ENCODE measurements at regions not wholly inside any gene's neighbourhood (a gene's known extent, or its start where the extent isn't known, plus 50 kb on each side); places are given as distances from the start of the nearest gene placed in this dataset.

GRCh38 chr13:83515268-83516015 lies 366.8 kb downstream of the SLITRK1 start:
- no peak for ATAC-seq
- 77% methylated on average over 1 of the region's 1 CpG for WGBS (ENCODE audit: insufficient coverage, insufficient replicate concordance, low lambda C conversion rate, missing lambda C conversion rate)
- Histone ChIP-seq H3K27me3 (replicated peaks in 1 of 2; ENCODE audit: control insufficient read depth in 2 of 2, insufficient read depth in 2 of 2, low read length in 1 of 2) (no peaks in the 10 kb centered on the region), H3K27ac (ENCODE audit: control insufficient read depth, insufficient read depth) (no peak overlapping the region), H3K4me1 (ENCODE audit: control insufficient read depth, insufficient read depth, low read length) (no peaks in the 10 kb centered on the region), H3K4me2 (ENCODE audit: control insufficient read depth, insufficient read depth) (no peak overlapping the region), H4K20me1 (ENCODE audit: control insufficient read depth, insufficient read depth) (no peaks in the 10 kb centered on the region), H2AFZ (ENCODE audit: control insufficient read depth, low read depth, low read length) (no peak overlapping the region), H3K36me3 (ENCODE audit: control insufficient read depth in 2 of 2, insufficient read depth in 2 of 2, low read length in 1 of 2) (no peaks in the 10 kb centered on the region), H3K4me3 (no peak overlapping the region), H3K9me3 (replicated peaks; ENCODE audit: control insufficient read depth, insufficient read depth, low read length) (no peaks in the 10 kb centered on the region), H3K79me2 (ENCODE audit: control insufficient read depth, insufficient read depth, low read length) (no peaks in the 10 kb centered on the region), H3K9ac (ENCODE audit: control insufficient read depth, insufficient read depth, low read length) (no peak overlapping the region)
- BruUV-seq (replicated peaks), result no TSS peak
- in situ Hi-C loops (cut with MboI) (no loop called here), intact Hi-C loops (cut with micrococcal nuclease; ENCODE audit: unreplicated experiment) (no loop called here)
- ChIA-PET SMC1A (ENCODE audit: uncharacterized antibody, unreplicated experiment) (interaction anchor here (0.6 kb wide), 1 partner anchor 27 kb away, joined by 3 read pairs; no protein-coding TSS in a partner anchor), POLR2A (no interaction called here), RAD21 (ENCODE audit: unreplicated experiment) (no interaction called here), CTCF (no interaction called here)
- FAIRE-seq, result no peak
- DNase-seq (ENCODE audit: low read depth, low spot score), result no peak
- no peak for TF ChIP-seq SMAD1 (IDR thresholded peaks at IDR 0.05; ENCODE audit: low read depth, partially characterized antibody)
- no peak for TF ChIP-seq RUNX3 (IDR thresholded peaks at IDR 0.05; ENCODE audit: low read length)
- no peak for TF ChIP-seq ZSCAN29 (IDR thresholded peaks at IDR 0.05)
- TF ChIP-seq ELK1 (IDR thresholded peaks at IDR 0.05; ENCODE audit: low read depth, low read length), result no peak
- no peak for TF ChIP-seq BRCA1 (IDR thresholded peaks at IDR 0.05; ENCODE audit: low read depth, low read length)
- TF ChIP-seq RBBP5 (conservative IDR thresholded peaks at IDR 0.05), result no peak
- TF ChIP-seq USF1 (IDR thresholded peaks at IDR 0.05; ENCODE audit: borderline replicate concordance, extremely low read length, insufficient read depth, low read depth, low read length), result no peak
- no peak for TF ChIP-seq IRF3 (IDR thresholded peaks at IDR 0.05)
- no peak for TF ChIP-seq HDGF (IDR thresholded peaks at IDR 0.05)
- no peak for TF ChIP-seq USF2 (IDR thresholded peaks at IDR 0.05; ENCODE audit: borderline replicate concordance, low read depth, low read length)
- TF ChIP-seq IRF5 (IDR thresholded peaks at IDR 0.05; ENCODE audit: borderline replicate concordance), result no peak
- TF ChIP-seq NR2F1 (conservative IDR thresholded peaks at IDR 0.05), result no peak
- no peak for TF ChIP-seq NFXL1 (IDR thresholded peaks at IDR 0.05; ENCODE audit: borderline replicate concordance)
- no peak for TF ChIP-seq HDAC2 (IDR thresholded peaks at IDR 0.05)
- TF ChIP-seq GABPA (IDR thresholded peaks at IDR 0.05; ENCODE audit: low read depth), result no peak
- TF ChIP-seq EZH2 (IDR thresholded peaks at IDR 0.05; ENCODE audit: borderline replicate concordance, control insufficient read depth, low read depth, low read length), result no peak

All from GM12878 (cell line).